KMS-11 (cell line): ENCODE measurements at regions not wholly inside any gene's neighbourhood (a gene's known extent, or its start where the extent isn't known, plus 50 kb on each side); places are given as distances from the start of the nearest gene placed in this dataset.

Source experiments
- H2AFZ ChIP-seq: fragments of 200-600 bp; sonication (generic); 2 replicates; pipeline ENCODE4 v1.6.1; 2016; ENCODE audit warnings: antibody characterized with exemption, mixed run types, low read depth
- H3K27ac ChIP-seq: fragments of 200-600 bp; sonication (generic); 2 replicates; pipeline ENCODE4 v1.6.1; 2016; ENCODE audit warnings: mild to moderate bottlenecking, mixed run types
- H3K27me3 ChIP-seq: fragments of 200-600 bp; sonication (generic); 2 replicates; pipeline ENCODE4 v1.6.1; 2017; ENCODE audit warnings: mild to moderate bottlenecking, low read depth, mixed run types, moderate library complexity; ENCODE audit not compliant: insufficient read depth
- H3K36me3 ChIP-seq: fragments of 200-600 bp; sonication (generic); 2 replicates; pipeline ENCODE4 v1.6.1; 2017; ENCODE audit warnings: mild to moderate bottlenecking, mixed run types; ENCODE audit not compliant: insufficient read depth
- H3K4me1 ChIP-seq: fragments of 200-600 bp; sonication (generic); 2 replicates; pipeline ENCODE4 v1.6.1; 2016; ENCODE audit warnings: mild to moderate bottlenecking, low read depth, mixed run types; ENCODE audit not compliant: poor library complexity, severe bottlenecking
- H3K4me2 ChIP-seq: fragments of 200-600 bp; sonication (generic); 2 replicates; pipeline ENCODE4 v1.7.0; 2016; ENCODE audit warnings: mild to moderate bottlenecking, mixed run types
- H3K4me3 ChIP-seq: fragments of 200-600 bp; sonication (generic); IDR thresholded peaks from 2 replicates; pipeline ENCODE4 v1.6.1; 2017; ENCODE audit warnings: low read depth, low read length, mixed read lengths; ENCODE audit not compliant: insufficient read depth
- H3K79me2 ChIP-seq: fragments of 200-600 bp; sonication (generic); 2 replicates; pipeline ENCODE4 v1.6.1; 2016; ENCODE audit warnings: low read depth, mixed run types; ENCODE audit not compliant: insufficient read depth
- H3K9ac ChIP-seq: fragments of 200-600 bp; sonication (generic); 2 replicates; pipeline ENCODE4 v1.6.1; 2016; ENCODE audit warnings: mild to moderate bottlenecking, mixed run types
- H4K20me1 ChIP-seq: fragments of 200-600 bp; sonication (generic); 2 replicates; pipeline ENCODE4 v1.6.1; 2016; ENCODE audit warnings: mild to moderate bottlenecking, mixed run types; ENCODE audit not compliant: insufficient read depth
- TF ChIP-seq, protein P1 (sequence below): fragments of 200-600 bp; sonication (generic); conservative IDR thresholded peaks from 2 replicates; pipeline ENCODE4 v1.6.1; 2017; ENCODE audit warnings: low read depth, mild to moderate bottlenecking, antibody characterized with exemption, low read length, moderate library complexity, mixed read lengths

DNA sequence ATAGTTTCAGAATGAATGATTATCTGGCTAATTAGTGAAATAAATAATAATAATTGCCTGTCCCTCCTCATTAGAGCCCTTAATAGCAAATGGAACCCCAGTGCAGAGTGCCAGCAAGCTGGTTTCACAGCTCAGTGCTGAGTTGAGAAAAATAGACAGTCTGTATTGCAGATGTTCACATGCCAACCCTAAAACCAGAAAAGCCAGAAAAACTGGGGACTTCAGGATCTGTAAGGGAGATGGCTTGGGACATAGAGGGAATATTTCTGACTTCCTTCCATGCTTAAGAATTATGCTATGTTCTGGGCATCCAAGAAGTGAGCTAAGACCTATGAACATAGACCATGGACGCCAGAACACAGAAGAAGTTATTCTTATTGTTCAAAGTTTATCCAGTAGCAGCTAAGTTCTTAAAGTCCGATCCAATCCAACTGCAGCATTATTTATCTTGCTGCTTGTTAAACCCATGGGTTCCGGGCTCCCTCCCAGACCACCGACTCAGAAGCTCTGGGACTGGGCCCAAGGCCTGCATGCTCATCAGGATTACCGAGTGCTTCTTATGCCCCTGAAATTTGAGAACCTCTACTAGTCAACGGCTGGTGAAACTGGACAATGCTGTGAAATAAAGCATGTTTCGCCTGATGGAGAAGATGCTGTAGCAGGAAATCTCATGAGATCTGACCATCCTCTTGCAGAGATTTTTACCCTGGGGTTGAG, 158.3 kb downstream of the FOXB1 start:
- H3K4me2 ChIP-seq = no peak overlapping the region
- H2AFZ ChIP-seq = no peak overlapping the region
- H3K27me3 ChIP-seq = no peaks in the 10 kb centered on the region
- no peaks in the 10 kb centered on the region for H3K4me1 ChIP-seq
- H3K9ac ChIP-seq = no peak overlapping the region
- no peak overlapping the region for H3K4me3 ChIP-seq
- no peaks in the 10 kb centered on the region for H3K79me2 ChIP-seq
- no peak overlapping the region for H3K27ac ChIP-seq
- TF ChIP-seq, protein P1, sequence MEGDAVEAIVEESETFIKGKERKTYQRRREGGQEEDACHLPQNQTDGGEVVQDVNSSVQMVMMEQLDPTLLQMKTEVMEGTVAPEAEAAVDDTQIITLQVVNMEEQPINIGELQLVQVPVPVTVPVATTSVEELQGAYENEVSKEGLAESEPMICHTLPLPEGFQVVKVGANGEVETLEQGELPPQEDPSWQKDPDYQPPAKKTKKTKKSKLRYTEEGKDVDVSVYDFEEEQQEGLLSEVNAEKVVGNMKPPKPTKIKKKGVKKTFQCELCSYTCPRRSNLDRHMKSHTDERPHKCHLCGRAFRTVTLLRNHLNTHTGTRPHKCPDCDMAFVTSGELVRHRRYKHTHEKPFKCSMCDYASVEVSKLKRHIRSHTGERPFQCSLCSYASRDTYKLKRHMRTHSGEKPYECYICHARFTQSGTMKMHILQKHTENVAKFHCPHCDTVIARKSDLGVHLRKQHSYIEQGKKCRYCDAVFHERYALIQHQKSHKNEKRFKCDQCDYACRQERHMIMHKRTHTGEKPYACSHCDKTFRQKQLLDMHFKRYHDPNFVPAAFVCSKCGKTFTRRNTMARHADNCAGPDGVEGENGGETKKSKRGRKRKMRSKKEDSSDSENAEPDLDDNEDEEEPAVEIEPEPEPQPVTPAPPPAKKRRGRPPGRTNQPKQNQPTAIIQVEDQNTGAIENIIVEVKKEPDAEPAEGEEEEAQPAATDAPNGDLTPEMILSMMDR = no peak
- no peaks in the 10 kb centered on the region for H4K20me1 ChIP-seq
- no peaks in the 10 kb centered on the region for H3K36me3 ChIP-seq

GRCh38 chr15:60162968-60163355, 158.9 kb downstream of the FOXB1 start:
- TF ChIP-seq, protein P1 = no peak
- Histone ChIP-seq H3K9ac (no peak overlapping the region), H3K79me2 (no peaks in the 10 kb centered on the region), H3K4me1 (no peaks in the 10 kb centered on the region), H2AFZ (no peak overlapping the region), H3K36me3 (no peaks in the 10 kb centered on the region), H3K4me2 (no peak overlapping the region), H4K20me1 (no peaks in the 10 kb centered on the region), H3K27ac (no peak overlapping the region), H3K27me3 (no peaks in the 10 kb centered on the region), H3K4me3 (no peak overlapping the region)

DNA sequence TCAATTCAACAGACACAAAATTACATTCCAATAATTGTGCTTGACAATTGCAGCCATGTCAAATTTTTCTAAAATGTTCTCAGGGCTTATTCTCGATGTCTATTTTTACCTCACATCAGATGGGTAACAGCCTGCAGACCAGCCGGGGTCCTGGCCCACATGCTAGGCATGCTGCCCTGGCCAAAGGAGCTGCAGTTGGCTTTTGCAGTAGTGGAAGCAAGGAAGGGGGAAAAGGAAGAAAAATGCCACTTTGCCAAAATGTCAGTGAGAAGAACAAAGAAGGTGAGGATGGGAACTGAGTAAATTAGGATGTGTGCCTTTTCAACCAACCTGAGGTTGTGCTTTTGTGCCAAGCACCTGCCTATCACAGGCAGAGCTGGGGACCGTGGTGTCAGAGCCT, 161.0 kb downstream of the FOXB1 start:
- no peaks in the 10 kb centered on the region for H3K4me1 ChIP-seq
- no peaks in the 10 kb centered on the region for H3K79me2 ChIP-seq
- no peaks in the 10 kb centered on the region for H3K27me3 ChIP-seq
- no peaks in the 10 kb centered on the region for H4K20me1 ChIP-seq
- TF ChIP-seq, protein P1 = no peak
- H3K9ac ChIP-seq = no peak overlapping the region
- no peak overlapping the region for H2AFZ ChIP-seq
- no peak overlapping the region for H3K4me2 ChIP-seq
- H3K36me3 ChIP-seq = no peaks in the 10 kb centered on the region
- no peak overlapping the region for H3K4me3 ChIP-seq
- H3K27ac ChIP-seq = no peak overlapping the region

GRCh38 chr15:60172143-60172542, 168.0 kb downstream of the FOXB1 start:
- no peak overlapping the region for H3K4me3 ChIP-seq
- no peak overlapping the region for H3K4me2 ChIP-seq
- no peak overlapping the region for H2AFZ ChIP-seq
- no peaks in the 10 kb centered on the region for H4K20me1 ChIP-seq
- H3K9ac ChIP-seq = no peak overlapping the region
- H3K4me1 ChIP-seq = no peaks in the 10 kb centered on the region
- no peak overlapping the region for H3K27ac ChIP-seq
- TF ChIP-seq, protein P1 = no peak
- H3K27me3 ChIP-seq = no peaks in the 10 kb centered on the region
- H3K79me2 ChIP-seq = no peaks in the 10 kb centered on the region
- H3K36me3 ChIP-seq = no peaks in the 10 kb centered on the region
